ENCODE measurements at regions not wholly inside any gene's neighbourhood (a gene's known extent, or its start where the extent isn't known, plus 50 kb on each side); places are given as distances from the start of the nearest gene placed in this dataset.

- no peak for DNase-seq (ENCODE audit: low spot score)
Measured at GRCh38 chr2:8398040-8398668, 283.7 kb upstream of the ID2 start.

DNA sequence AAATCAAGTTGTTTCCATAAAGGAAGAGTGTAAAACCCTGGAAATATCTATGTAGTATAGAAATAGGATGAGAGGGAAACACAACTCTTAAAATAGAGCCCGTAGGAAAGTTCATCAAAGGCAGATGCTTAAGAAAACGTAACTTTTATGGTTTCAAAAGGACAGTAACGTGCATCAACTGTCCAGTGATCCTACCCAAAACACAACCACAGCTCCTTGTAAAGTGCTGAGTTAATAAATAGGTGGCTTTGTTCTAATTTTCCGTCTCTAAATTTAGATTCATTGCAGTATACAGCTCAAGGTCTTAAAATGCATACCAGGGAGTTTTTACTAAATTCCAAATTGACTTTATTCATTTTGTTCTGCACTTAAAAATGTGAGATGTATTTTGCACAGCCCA is 282.1 kb upstream of the ID2 start:
- DNase-seq (ENCODE audit: low spot score) = no peak

DNA sequence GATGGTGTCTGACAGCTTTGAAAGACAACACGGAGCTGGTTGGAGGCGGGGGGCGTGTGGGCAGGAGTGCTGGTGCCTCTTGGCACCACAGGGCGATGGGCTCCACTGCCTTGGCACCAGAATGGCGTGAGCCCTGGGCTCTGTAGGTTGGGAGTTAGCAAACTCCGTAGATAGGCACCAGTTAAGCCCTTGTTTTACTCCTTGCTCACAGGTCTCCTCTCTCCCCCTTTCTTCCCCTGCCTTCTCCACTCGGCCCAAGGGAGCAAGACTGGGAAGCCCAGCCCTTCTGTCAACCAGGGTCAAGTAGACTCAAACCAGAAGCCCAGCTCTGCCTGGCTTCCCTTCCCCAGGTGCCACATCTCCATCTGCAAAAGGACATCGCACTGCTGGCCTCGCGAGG is 281.7 kb upstream of the ID2 start:
- no peak for DNase-seq (ENCODE audit: low spot score)

- DNase-seq (ENCODE audit: low spot score) = no peak
Measured at GRCh38 chr2:8402222-8402621, 279.6 kb upstream of the ID2 start.

GRCh38 chr2:8403876-8404275 is 278.0 kb upstream of the ID2 start:
- peak; percentile 32 for DNase-seq (ENCODE audit: low spot score)

GRCh38 chr2:8405334-8405733 is 276.5 kb upstream of the ID2 start:
- DNase-seq (ENCODE audit: low spot score) = no peak

DNA sequence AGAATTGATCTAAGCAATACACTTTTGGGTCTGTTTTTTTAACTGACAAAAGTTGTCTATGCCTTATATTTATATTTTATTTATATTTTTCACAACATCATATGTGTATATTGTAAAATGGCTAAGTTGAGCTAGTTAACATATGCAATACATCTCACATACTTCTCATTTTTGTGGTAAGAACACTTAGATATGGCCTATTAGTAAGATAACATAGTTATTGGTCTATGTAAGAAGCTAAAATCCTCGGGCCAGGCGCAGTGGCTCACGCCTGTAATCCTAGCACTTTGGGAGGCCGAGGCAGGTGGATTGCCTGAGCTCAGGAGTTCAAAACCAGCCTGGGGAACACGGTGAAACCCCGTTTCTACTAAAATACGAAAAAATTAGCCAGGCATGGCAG is 275.6 kb upstream of the ID2 start:
- no peak for DNase-seq (ENCODE audit: low spot score)

DNA sequence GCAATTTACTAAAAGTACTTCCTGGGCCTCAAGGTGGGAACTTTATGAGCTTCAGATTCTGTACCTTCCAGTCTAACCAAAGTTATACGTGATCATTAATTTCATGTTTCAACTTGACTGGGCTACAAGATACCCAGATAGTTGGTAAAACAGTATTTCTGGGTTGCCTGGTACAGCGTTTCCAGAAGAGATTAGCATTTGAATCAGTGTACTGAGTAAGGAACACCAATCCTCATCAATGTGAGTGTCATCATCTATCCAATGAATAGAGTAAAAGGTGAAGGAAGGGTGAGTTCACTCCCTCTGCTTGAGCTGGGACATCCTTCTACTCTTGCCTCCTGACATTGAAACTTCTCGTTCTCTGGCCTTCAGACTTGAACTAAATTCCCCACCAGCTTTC is 274.5 kb upstream of the ID2 start:
- DNase-seq (ENCODE audit: low spot score) = no peak

GRCh38 chr2:8408560-8409460 is 273.0 kb upstream of the ID2 start:
- DNase-seq (ENCODE audit: low spot score) = no peak

DNA sequence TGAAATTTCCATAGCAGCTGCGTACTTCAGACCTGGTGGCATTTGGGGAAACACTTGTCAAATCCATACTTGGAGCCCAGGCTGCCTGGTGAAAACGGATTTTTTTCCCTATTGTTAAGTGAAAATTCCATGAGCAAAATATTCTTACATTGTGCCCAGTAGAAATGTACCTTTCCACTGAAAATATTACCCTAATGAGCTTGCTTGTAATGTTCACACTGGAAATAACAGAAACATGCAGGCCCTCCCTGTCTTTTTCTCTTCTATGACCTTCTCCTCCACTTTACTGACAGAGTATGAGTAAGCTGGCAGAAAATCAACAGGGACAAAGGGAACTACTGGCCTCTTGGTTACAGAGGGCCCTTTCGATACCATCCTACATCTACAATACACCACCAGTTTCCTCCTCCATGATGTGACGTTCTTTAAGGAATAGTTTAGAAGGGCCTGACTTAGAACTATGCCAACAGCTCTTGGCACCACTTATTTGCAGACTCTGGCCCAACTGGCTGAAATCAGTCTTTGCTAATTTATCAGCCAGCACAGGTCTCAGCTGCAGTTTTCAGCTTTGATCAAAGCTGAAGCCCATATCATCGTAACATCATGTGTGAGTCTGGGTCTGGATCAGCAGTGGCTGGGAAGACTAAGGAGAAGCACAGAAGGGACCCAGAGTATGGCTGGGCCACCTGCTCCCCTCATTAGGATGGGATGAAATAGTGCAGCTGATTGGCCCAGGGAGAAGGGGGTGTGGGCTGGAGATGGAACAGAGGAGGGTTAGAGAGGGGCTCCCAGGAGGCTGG is 272.2 kb upstream of the ID2 start:
- no peak for DNase-seq (ENCODE audit: low spot score)

DNA sequence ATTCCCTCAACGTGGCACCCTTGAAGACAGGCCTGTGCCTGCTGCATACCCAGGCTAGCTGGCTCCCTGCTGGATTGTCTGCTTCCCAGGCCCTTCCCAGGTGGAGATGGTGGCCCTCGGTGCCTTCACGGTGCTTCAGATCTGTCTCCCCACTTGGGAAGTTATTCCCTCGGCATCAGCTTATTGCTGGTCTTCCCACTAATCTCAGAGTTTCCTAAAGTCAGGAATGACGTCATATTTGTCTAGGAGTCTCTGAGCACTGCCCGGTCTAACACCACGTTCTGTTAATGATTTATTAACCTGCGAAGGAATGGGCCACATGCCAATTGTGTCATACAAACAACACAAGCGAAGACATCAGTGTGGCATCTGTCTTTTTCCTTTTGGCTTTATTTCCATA is 269.8 kb upstream of the ID2 start:
- peak; percentile 88 for DNase-seq (ENCODE audit: low spot score)

DNA sequence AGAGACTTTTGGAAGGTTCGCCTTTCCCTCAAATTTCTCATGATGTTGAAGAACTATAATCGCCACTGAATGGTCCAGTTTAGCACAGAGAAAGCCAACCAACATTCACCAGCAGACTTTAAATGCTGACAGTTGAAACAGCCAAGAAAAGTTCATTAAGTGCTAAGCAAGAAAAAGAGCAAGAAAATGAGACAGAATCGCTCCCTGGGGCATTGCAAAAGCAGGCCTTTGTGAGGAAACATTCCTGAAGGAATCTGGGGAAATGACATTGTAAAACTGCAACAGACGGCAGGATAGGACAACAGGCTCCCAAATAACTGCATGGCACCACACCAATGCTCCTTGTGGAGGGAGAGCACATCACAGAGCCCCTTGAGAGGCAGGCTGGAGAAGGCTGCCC is 269.3 kb upstream of the ID2 start:
- no peak for DNase-seq (ENCODE audit: low spot score)

GRCh38 chr2:8413589-8414135 is 268.2 kb upstream of the ID2 start:
- peak; percentile 69 for DNase-seq (ENCODE audit: low spot score)

- DNase-seq (ENCODE audit: low spot score) = no peak
Measured at GRCh38 chr2:8414946-8415879, 266.6 kb upstream of the ID2 start.

- DNase-seq (ENCODE audit: low spot score) = no peak
Measured at GRCh38 chr2:8416001-8416571, 265.8 kb upstream of the ID2 start.

DNA sequence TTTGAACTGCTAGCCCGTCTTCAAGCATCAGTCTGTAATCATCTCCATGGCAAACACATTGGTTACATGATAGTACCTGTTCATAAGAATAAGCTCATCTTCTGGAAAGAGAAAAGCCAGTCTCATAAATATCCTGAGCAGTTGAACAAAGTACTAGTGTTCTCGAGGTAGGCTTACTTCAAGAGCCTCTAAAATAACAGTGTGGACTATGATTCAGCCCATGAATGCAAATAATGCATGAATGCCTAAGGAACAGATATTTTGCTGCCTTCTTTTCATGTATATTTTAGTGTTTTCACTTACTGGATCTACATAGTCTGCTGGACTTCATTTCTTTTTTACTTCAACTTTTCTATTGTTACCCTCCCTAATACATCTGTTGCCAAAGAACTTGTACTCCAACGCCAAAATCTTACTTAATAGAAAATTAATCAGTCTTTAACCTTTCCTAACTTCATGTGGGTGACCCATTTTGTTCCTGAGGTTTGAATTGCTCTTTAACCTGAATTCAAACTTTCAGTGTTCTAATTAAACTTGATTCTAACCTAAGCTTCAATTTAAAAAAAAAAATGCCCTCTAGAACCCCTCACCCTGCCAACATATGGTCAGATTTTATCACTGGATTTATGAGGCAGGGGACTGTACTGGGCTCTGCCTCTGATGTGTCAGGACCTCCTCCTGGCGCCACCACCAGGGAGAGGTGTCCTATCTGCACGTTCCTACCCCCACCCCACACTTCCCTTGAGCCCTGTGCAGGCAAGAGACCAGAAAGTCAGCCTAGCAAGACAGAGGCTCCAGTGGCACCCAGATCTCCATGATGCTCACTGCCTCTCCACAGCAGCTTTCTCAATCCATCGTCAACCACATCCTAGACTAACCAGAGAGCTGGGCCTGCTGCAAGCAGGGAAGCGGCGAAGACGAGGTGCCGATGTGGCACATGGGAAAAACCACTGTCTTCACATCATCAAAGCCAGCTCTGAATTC is 264.7 kb upstream of the ID2 start:
- DNase-seq (ENCODE audit: low spot score) = no peak

DNA sequence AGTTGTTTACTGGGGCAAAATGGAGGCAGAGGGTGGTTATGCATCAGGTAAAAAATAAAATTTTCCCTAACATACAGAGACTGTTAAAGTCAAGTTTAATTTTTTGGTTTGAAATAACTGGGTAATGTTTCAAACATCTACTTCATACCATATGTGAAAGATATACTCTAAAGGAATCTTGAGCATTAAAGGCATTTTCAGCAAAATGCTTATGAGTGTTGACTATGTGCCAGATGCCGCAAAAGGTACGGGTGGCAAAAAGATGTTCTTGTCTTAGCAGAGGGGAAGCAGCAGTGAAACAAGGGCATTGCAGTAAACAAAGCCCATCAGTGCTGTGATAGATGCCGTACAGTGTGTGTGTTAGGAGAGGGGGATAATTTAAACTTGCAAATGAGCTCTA is 263.1 kb upstream of the ID2 start:
- DNase-seq (ENCODE audit: low spot score) = no peak

GRCh38 chr2:8421658-8422449 is 260.0 kb upstream of the ID2 start:
- no peak for DNase-seq (ENCODE audit: low spot score)

DNA sequence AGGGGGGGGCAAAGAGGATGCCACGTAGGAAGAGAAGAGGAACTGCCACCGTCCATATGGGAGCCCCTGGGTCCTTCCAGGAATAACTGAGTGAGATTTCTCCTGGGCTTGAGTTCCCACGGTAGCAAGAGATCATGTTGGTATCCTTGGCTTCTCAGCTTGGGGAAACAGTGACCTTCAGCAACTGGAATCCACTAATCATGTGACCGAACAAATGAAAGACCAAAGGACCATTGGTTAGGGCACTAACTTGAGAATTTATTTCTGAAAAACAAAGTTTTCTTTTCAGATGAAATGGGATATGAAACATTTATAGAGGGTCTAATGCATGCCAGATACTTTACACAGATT is 259.4 kb upstream of the ID2 start:
- DNase-seq (ENCODE audit: low spot score) = no peak

All from mucosa of gallbladder (tissue), 1 donor.